ENCODE measurements at regions not wholly inside any gene's neighbourhood (a gene's known extent, or its start where the extent isn't known, plus 50 kb on each side); places are given as distances from the start of the nearest gene placed in this dataset.

DNA sequence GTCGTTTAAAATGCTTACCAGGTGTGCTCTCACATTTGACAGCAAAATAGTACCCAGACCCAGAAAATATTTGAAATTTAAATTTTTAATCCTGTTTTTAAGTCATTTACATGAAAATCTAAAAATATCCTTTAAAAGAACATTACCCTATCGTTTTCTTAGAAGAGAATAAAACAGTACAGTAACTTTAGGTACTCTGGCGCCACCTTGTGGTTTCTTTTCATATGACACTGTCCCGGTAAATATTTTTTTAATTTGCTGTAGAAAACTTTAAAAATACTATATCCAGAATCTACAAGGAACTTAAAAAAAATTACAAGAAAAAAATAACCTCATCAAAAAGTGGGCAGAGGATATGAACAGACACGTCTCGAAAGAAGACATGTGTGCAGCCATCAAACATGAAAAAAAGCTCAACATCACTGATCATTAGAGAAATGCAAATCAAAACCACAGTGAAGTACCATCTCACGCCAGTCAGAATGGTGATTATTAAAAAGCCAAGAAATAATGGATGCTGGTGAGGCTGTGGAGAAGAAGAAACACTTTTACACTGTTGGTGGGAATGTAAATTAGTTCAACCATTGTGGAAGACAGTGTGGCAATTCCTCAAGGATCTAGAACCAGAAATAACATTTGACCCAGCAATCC, 129.2 kb downstream of the RGS21 start:
- no peak overlapping the region for H3K27ac Mint-ChIP-seq
- TF ChIP-seq, protein P1, sequence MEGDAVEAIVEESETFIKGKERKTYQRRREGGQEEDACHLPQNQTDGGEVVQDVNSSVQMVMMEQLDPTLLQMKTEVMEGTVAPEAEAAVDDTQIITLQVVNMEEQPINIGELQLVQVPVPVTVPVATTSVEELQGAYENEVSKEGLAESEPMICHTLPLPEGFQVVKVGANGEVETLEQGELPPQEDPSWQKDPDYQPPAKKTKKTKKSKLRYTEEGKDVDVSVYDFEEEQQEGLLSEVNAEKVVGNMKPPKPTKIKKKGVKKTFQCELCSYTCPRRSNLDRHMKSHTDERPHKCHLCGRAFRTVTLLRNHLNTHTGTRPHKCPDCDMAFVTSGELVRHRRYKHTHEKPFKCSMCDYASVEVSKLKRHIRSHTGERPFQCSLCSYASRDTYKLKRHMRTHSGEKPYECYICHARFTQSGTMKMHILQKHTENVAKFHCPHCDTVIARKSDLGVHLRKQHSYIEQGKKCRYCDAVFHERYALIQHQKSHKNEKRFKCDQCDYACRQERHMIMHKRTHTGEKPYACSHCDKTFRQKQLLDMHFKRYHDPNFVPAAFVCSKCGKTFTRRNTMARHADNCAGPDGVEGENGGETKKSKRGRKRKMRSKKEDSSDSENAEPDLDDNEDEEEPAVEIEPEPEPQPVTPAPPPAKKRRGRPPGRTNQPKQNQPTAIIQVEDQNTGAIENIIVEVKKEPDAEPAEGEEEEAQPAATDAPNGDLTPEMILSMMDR (IDR thresholded peaks at IDR 0.05): peak; percentile 83
- ChIA-PET CTCF (interaction anchor here (1.0 kb wide), 1 partner anchor 9 kb away, joined by 3 read pairs; no protein-coding TSS in a partner anchor), POLR2A (no interaction called here)
- peak; percentile 47 for ATAC-seq
- DNase-seq: peak; percentile 71
- no peaks in the 10 kb centered on the region for H3K9me3 Mint-ChIP-seq
- H3K4me3 Mint-ChIP-seq: no peak overlapping the region
- intact Hi-C loops (cut with micrococcal nuclease): no loop called here
- H3K27me3 Mint-ChIP-seq: peaks cover 9% of the 10 kb centered on the region
- no peaks in the 10 kb centered on the region for H3K36me3 Mint-ChIP-seq (ENCODE audit: low read depth)
- H3K4me1 Mint-ChIP-seq (ENCODE audit: low read depth): no peaks in the 10 kb centered on the region

DNA sequence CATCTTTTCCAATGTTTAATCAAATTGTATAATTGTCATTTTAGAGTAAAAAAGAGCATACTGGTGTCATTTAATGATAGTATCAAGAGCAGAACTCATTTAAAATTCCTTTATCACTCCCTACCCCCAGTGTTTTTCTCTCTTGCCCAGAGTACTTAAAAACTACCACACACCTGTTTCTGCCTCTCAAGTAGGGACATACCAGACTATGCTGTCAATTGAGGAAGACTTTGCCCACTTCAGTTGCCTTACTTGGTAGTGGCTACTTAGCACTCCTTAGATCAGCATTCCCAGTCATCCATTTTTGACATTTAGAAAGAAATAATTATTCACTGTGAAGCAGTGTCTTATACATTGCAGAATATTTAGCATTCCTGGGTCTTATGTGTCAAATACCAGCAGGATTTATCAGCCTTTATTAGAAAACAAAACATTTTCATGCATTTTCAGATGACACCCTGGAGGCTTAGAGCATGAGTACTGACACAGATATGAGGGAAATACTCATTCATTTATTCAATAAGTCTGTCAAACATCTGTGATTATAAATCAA, 127.5 kb upstream of the RGS1 start:
- POLR2A ChIA-PET: no interaction called here
- no peak for ATAC-seq
- Mint-ChIP-seq H3K27me3 (peaks cover 11% of the 10 kb centered on the region), H3K4me1 (ENCODE audit: low read depth) (no peaks in the 10 kb centered on the region), H3K9me3 (no peaks in the 10 kb centered on the region), H3K27ac (no peak overlapping the region), H3K4me3 (no peak overlapping the region), H3K36me3 (ENCODE audit: low read depth) (no peaks in the 10 kb centered on the region)
- TF ChIP-seq, protein P1 (IDR thresholded peaks at IDR 0.05): no peak
- CTCF ChIA-PET: no interaction called here
- intact Hi-C loops (cut with micrococcal nuclease): no loop called here
- no peak for DNase-seq

- TF ChIP-seq, protein P1 (IDR thresholded peaks at IDR 0.05): no peak
- Mint-ChIP-seq H3K27me3 (peaks cover 9% of the 10 kb centered on the region), H3K4me3 (no peak overlapping the region), H3K36me3 (ENCODE audit: low read depth) (no peaks in the 10 kb centered on the region), H3K27ac (no peak overlapping the region), H3K9me3 (no peaks in the 10 kb centered on the region), H3K4me1 (ENCODE audit: low read depth) (no peaks in the 10 kb centered on the region)
- ChIA-PET CTCF (no interaction called here), POLR2A (no interaction called here)
- intact Hi-C loops (cut with micrococcal nuclease): no loop called here
- DNase-seq (no peak), ATAC-seq (no peak)
These were observed 122.1 kb upstream of the RGS1 start for GRCh38 chr1:192453360-192453992.

DNA sequence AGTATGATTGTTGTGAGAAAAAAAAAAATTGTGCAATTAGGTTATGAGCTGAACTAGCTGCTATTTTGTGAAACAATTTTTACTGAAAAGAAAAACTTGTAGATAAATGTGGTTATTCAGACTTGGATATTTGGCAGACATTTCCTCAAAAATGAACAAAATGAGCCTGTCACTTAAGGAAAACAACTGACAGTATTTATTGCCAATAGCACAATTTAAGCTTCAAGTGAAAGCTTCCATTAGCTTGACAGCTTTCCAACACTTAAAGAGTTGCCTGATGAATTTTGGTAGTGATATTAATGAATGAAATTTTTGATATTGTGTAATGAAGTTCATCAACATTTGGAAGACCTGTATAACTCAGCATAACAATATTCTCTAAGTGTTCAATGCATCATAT, 116.1 kb upstream of the RGS1 start:
- H3K27me3 Mint-ChIP-seq: peaks cover 7% of the 10 kb centered on the region
- CTCF ChIA-PET: interaction anchor here (0.6 to 1.2 kb wide), 2 partner anchors 141 to 409 kb away, joined by 3 to 5 read pairs; no protein-coding TSS in a partner anchor

More for the DNA sequence above, 116.1 kb upstream of the RGS1 start:
- no peak for ATAC-seq
- no peaks in the 10 kb centered on the region for H3K9me3 Mint-ChIP-seq
- POLR2A ChIA-PET: no interaction called here
- no peak overlapping the region for H3K27ac Mint-ChIP-seq
- H3K4me1 Mint-ChIP-seq (ENCODE audit: low read depth): no peaks in the 10 kb centered on the region
- H3K36me3 Mint-ChIP-seq (ENCODE audit: low read depth): no peaks in the 10 kb centered on the region
- DNase-seq: no peak
- intact Hi-C loops (cut with micrococcal nuclease): no loop called here
- no peak overlapping the region for H3K4me3 Mint-ChIP-seq
- TF ChIP-seq, protein P1 (IDR thresholded peaks at IDR 0.05): no peak
